Keratinocyte (primary cell): ENCODE measurements at regions not wholly inside any gene's neighbourhood (a gene's known extent, or its start where the extent isn't known, plus 50 kb on each side); places are given as distances from the start of the nearest gene placed in this dataset.
"Not testable (repeated sequence)": the region's sequence is repeated elsewhere in the genome, so short reads cannot be mapped to it uniquely, and the experiment has no call there.

Experiments used
- DNase-seq: peaks from one replicate; pipeline ENCODE4 v3.0.0-alpha.2; 2011; ENCODE audit warnings: low read depth, missing footprints, low spot score
- FAIRE-seq: peaks from 2 replicates; lab custom pipeline; 2011; peaks lifted over from hg19 to GRCh38; lab: Jason Lieb, UNC
- H2AFZ ChIP-seq: 2 replicates; pipeline ENCODE4 v1.6.0; 2012; ENCODE audit warnings: low read length, control low read depth, inconsistent platforms; ENCODE audit not compliant: control insufficient read depth
- H3K27ac ChIP-seq: 2 replicates; pipeline ENCODE4 v1.5.1; 2011; ENCODE audit warnings: low read length; ENCODE audit not compliant: control insufficient read depth, insufficient read depth
- H3K27me3 ChIP-seq: 3 replicates; pipeline ENCODE4 v1.6.0; 2011; ENCODE audit warnings: low read length; ENCODE audit not compliant: control insufficient read depth, insufficient read depth; ENCODE audit errors: extremely low read depth
- H3K36me3 ChIP-seq, 2 experiments: 2 replicates in 1 of 2; 3 replicates in 1 of 2; pipeline ENCODE4 v1.5.1; 2011; ENCODE audit warnings: low read length in 2 of 2, mild to moderate bottlenecking in 1 of 2; ENCODE audit not compliant: control insufficient read depth in 2 of 2, insufficient read depth in 2 of 2; ENCODE audit errors: extremely low read depth in 1 of 2
- H3K4me1 ChIP-seq: 3 replicates; pipeline ENCODE4 v1.5.1; 2011; ENCODE audit warnings: low read length; ENCODE audit not compliant: control insufficient read depth, insufficient read depth; ENCODE audit errors: extremely low read depth
- H3K4me2 ChIP-seq: 3 replicates; pipeline ENCODE4 v1.6.0; 2011; ENCODE audit warnings: low read depth, low read length; ENCODE audit not compliant: control insufficient read depth, insufficient read depth; ENCODE audit errors: extremely low read depth
- H3K4me3 ChIP-seq, 3 experiments: fragments of 200-600 bp in 1 of 3; sonication (generic) in 1 of 3; 2 replicates in 2 of 3; 3 replicates in 1 of 3; pipeline ENCODE4 v1.5.1; 2011 to 2016; ENCODE audit warnings: low read length in 3 of 3, mild to moderate bottlenecking in 3 of 3, control low read depth in 2 of 3, inconsistent platforms in 1 of 3, low read depth in 1 of 3, mixed read lengths in 1 of 3, mixed run types in 1 of 3, moderate library complexity in 1 of 3; ENCODE audit not compliant: control insufficient read depth in 2 of 3, insufficient read depth in 2 of 3; ENCODE audit errors: extremely low read depth in 1 of 3
- H3K79me2 ChIP-seq: 2 replicates; pipeline ENCODE4 v1.6.0; 2012; ENCODE audit warnings: low read length; ENCODE audit not compliant: control insufficient read depth, insufficient read depth
- H3K9ac ChIP-seq: 3 replicates; pipeline ENCODE4 v1.6.0; 2011; ENCODE audit warnings: low read length; ENCODE audit not compliant: control insufficient read depth, insufficient read depth; ENCODE audit errors: extremely low read depth
- H3K9me1 ChIP-seq: 3 replicates; pipeline ENCODE4 v1.6.0; 2011; ENCODE audit warnings: low read length; ENCODE audit not compliant: control insufficient read depth, insufficient read depth; ENCODE audit errors: extremely low read depth
- H3K9me3 ChIP-seq: 2 replicates; pipeline ENCODE4 v1.5.1; 2012; ENCODE audit warnings: low read depth, low read length; ENCODE audit not compliant: control insufficient read depth
- H4K20me1 ChIP-seq: 3 replicates; pipeline ENCODE4 v1.6.0; 2011; ENCODE audit warnings: low read length; ENCODE audit not compliant: control insufficient read depth, insufficient read depth; ENCODE audit errors: extremely low read depth
- EZH2 ChIP-seq: IDR thresholded peaks from one replicate; pipeline ENCODE4 v1.6.1; 2012; ENCODE audit warnings: inconsistent platforms, mild to moderate bottlenecking, low read length, moderate library complexity
- dilution Hi-C: fragments of 300-500 bp; cut with MboI; formaldehyde crosslinking; loops from one replicate; pipeline ENCODE4 v1.7.0; 2020; ENCODE audit warnings: low sequenced_read_pairs; ENCODE audit not compliant: extremely low pct_ligation_motif_present
- TF ChIP-seq, protein P1 (sequence below), 3 experiments: IDR thresholded peaks in 1 of 3; conservative IDR thresholded peaks in 1 of 3; optimal IDR thresholded peaks in 1 of 3; 2 replicates in 2 of 3; 3 replicates in 1 of 3; pipeline versions ENCODE3 to v1.5.1; 2011; ENCODE audit warnings: low read length in 3 of 3, mild to moderate bottlenecking in 3 of 3, moderate library complexity in 2 of 3, control low read depth in 1 of 3, inconsistent platforms in 1 of 3; ENCODE audit not compliant: insufficient read depth in 2 of 3; ENCODE audit errors: extremely low read depth in 1 of 3

DNA sequence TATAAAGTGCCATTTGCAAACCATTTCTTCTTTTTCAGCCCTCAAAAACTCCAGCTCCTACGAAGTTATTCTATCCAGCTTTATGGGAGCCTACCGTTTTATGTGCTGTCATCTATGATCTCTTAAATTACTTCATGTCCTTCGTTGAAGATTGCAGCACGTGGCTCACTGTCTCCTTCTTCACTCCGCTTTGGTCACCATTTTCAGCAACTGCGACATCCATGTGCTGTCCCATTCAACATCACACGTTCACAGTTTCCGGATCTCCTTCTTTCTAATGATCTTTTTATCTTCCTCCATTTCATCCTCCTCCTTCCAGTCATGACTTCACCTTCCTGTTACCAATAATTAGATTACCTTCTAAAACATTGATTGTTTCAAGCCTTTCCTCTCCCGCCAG is 143.3 kb upstream of the KRAS start:
- no peak overlapping the region for H2AFZ ChIP-seq
- no peak overlapping the region for H3K9ac ChIP-seq
- FAIRE-seq = no peak
- no peaks in the 10 kb centered on the region for H3K4me1 ChIP-seq
- H3K9me1 ChIP-seq = no peaks in the 10 kb centered on the region
- H3K4me2 ChIP-seq = no peak overlapping the region
- H3K36me3 ChIP-seq = no peaks in the 10 kb centered on the region
- dilution Hi-C loops = no loop called here
- H3K9me3 ChIP-seq = no peaks in the 10 kb centered on the region
- TF ChIP-seq, protein P1, sequence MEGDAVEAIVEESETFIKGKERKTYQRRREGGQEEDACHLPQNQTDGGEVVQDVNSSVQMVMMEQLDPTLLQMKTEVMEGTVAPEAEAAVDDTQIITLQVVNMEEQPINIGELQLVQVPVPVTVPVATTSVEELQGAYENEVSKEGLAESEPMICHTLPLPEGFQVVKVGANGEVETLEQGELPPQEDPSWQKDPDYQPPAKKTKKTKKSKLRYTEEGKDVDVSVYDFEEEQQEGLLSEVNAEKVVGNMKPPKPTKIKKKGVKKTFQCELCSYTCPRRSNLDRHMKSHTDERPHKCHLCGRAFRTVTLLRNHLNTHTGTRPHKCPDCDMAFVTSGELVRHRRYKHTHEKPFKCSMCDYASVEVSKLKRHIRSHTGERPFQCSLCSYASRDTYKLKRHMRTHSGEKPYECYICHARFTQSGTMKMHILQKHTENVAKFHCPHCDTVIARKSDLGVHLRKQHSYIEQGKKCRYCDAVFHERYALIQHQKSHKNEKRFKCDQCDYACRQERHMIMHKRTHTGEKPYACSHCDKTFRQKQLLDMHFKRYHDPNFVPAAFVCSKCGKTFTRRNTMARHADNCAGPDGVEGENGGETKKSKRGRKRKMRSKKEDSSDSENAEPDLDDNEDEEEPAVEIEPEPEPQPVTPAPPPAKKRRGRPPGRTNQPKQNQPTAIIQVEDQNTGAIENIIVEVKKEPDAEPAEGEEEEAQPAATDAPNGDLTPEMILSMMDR (optimal IDR thresholded peaks at IDR 0.05 in 1 of 3, IDR thresholded peaks at IDR 0.05 in 1 of 3, conservative IDR thresholded peaks at IDR 0.05 in 1 of 3; ENCODE audit: extremely low read depth in 1 of 3, insufficient read depth in 2 of 3, low read length in 3 of 3) = no peak
- no peak for TF ChIP-seq EZH2
- no peak for DNase-seq
- H4K20me1 ChIP-seq = no peaks in the 10 kb centered on the region
- no peak overlapping the region for H3K27ac ChIP-seq
- no peaks in the 10 kb centered on the region for H3K79me2 ChIP-seq
- H3K27me3 ChIP-seq = no peaks in the 10 kb centered on the region
- H3K4me3 ChIP-seq = no peak overlapping the region

DNA sequence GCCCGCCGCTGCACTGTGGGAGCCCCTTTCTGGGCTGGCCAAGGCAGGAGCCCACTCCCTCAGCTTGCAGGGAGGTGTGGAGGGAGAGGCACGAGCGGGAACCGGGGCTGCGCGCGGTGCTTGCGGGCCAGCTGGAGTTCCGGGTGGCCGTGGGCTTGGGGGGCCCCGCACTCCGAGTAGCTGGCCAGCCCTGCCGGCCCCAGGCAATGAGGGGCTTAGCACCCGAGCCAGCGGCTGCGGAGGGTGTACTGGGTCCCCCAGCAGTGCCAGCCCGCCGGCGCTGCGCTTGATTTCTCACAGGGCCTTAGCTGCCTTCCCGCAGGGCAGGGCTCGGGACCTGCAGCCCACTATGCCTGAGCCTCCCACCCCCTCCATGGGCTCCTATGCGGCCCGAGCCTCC is 140.6 kb upstream of the KRAS start:
- H2AFZ ChIP-seq, dilution Hi-C loops, H3K4me1 ChIP-seq, DNase-seq, H3K79me2 ChIP-seq, H3K4me3 ChIP-seq, H3K27ac ChIP-seq, H3K9me1 ChIP-seq, H3K9me3 ChIP-seq, H3K4me2 ChIP-seq, FAIRE-seq, H3K36me3 ChIP-seq, H3K9ac ChIP-seq, H4K20me1 ChIP-seq, H3K27me3 ChIP-seq: not testable (repeated sequence)

DNA sequence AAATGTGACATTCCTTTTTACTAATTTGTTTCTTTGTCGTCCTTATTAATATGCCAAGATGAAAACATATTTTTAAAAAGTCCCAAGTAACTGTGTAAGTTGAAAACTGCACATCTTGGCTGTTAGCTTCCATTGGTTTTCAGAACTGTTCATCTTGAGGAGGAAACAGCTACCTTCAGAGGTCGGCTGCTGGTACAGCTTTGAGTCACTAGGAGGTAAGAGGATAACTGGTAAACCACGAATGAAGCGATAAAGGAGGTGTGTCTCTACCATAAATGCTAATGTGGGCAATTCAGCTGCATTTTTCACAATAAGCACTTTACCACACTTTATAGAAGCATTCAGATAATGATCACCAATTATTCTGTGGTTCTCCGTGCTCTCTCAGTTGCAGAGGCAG is 137.5 kb upstream of the KRAS start:
- no peak overlapping the region for H3K9ac ChIP-seq
- TF ChIP-seq, protein P1 (optimal IDR thresholded peaks at IDR 0.05 in 1 of 3, IDR thresholded peaks at IDR 0.05 in 1 of 3, conservative IDR thresholded peaks at IDR 0.05 in 1 of 3; ENCODE audit: extremely low read depth in 1 of 3, insufficient read depth in 2 of 3, low read length in 3 of 3) = no peak
- no peak for TF ChIP-seq EZH2
- H3K27me3 ChIP-seq = no peaks in the 10 kb centered on the region
- no peaks in the 10 kb centered on the region for H4K20me1 ChIP-seq
- H3K4me3 ChIP-seq = no peak overlapping the region
- no peak for DNase-seq
- no peaks in the 10 kb centered on the region for H3K36me3 ChIP-seq
- no peaks in the 10 kb centered on the region for H3K79me2 ChIP-seq
- H3K9me1 ChIP-seq = no peaks in the 10 kb centered on the region
- no peak for FAIRE-seq
- peaks cover 5% of the 10 kb centered on the region for H3K4me1 ChIP-seq
- no peaks in the 10 kb centered on the region for H3K9me3 ChIP-seq
- dilution Hi-C loops = no loop called here
- no peak overlapping the region for H2AFZ ChIP-seq
- H3K27ac ChIP-seq = no peak overlapping the region
- no peak overlapping the region for H3K4me2 ChIP-seq
